ENCODE measurements at regions not wholly inside any gene's neighbourhood (a gene's known extent, or its start where the extent isn't known, plus 50 kb on each side); places are given as distances from the start of the nearest gene placed in this dataset.
"Not testable (repeated sequence)": the region's sequence is repeated elsewhere in the genome, so short reads cannot be mapped to it uniquely, and the experiment has no call there.

DNA sequence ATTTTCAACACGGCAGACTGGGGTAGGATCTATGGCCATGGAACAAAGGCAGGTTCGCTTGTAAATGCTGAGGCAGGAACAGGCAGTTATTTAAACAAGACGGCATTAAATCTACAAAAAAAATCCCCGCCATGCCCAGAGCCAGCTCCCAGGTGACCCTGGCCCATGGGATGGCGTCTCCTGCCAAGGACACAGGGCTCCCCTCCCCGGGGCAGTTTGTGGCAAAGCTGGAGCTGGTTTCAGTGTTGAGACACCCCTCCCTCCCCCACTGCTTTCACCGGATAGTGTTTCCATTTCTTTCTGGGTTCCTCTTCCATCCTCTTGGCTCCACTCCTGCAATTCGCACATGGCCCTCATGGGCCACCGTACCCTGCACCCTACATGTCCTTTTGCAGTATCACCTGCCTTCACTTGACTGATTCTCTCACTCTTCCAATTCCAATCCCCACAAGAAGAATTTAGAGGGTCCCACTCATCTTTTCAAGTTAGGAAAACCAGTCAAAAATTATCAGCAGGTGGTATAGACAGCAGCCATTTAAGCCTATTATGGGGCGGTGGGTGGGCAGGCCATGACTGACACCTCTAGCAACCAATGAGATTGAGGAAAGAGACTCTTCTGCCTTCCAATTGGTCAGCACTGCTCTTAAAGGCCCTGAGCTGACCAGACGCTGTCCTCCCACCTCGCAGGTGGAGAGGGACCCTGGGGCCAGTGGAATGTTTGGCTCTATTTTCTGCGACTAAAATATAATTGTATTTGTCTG, 52.0 kb downstream of the OLIG1 start:
- ATAC-seq = no peak

DNA sequence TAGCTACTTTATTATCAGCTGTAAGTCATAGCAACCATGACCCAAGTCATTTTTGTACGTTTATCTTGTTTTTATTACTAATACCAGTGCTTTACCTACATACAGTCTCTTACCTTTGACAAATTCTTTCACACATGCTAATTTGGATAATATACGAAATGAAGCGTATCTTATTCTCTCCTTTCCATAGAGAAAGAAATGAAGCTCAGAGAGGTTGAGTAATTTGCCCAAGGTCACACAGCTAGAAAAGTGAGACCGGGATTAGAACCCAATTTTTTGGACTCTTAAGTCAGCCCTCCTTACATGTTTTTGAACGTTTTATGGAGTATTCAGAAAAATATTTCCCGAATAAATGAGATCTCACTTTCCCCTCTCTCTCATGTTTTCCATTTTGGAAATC, 52.6 kb downstream of the OLIG1 start:
- ATAC-seq = no peak

DNA sequence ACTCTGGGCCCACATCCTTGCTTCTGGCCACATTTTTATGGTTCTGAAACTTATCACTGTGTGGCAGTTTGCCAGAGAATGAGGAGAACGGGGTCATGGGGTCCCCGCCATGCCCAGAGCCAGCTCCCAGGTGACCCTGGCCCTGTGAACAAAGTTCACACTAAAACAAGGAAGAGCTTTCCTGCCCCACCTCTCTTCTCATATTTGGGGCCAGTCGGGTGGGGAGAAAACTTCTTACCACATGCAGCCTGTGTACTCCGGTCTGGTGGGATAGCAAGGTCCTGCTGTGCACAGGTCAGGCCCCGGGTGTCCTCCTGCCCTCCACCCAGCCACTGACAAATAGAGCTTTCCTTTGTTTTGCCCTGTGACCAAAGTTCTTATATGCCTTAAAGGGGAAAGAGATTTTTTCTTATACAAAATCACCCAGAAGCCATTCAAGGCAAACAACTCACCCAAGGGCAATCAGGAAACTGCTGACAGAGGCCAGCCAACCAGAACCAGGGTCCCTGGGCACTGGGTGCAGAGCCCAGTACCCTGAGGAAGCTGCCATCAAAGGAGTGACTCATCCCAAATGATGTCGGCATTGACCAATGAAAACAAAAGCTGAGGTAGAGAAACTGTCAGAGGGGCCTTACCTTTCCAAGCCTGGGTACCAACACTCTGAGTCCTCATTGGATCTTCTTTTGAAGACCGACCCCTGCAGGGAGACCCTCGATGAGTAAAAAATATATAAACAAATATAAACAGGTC, 53.6 kb downstream of the OLIG1 start:
- ATAC-seq = no peak

- ATAC-seq = no peak
Observed at GRCh38 chr21:33124889-33125288, 54.9 kb downstream of the OLIG1 start.

GRCh38 chr21:33125680-33126375, 55.9 kb downstream of the OLIG1 start:
- ATAC-seq = no peak

DNA sequence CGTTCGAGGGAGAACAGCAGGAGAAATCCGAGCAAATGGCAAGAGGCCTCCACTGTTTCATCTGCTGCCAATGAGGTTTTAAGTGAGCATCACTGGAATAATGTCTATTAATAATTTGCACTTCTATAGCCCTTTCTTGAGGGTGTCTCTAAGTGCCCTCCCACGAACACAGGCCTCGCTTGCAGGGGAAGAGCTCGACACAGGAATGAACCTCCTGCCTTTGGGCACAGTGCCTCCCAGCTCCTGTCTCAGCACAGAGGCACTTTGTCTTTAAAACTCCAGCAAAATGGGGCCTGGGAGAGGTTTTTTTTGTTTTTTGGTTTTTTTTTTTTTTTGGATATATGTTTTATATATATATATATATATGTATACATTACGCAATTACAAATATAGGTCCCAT, 56.6 kb downstream of the OLIG1 start:
- ATAC-seq = no peak

DNA sequence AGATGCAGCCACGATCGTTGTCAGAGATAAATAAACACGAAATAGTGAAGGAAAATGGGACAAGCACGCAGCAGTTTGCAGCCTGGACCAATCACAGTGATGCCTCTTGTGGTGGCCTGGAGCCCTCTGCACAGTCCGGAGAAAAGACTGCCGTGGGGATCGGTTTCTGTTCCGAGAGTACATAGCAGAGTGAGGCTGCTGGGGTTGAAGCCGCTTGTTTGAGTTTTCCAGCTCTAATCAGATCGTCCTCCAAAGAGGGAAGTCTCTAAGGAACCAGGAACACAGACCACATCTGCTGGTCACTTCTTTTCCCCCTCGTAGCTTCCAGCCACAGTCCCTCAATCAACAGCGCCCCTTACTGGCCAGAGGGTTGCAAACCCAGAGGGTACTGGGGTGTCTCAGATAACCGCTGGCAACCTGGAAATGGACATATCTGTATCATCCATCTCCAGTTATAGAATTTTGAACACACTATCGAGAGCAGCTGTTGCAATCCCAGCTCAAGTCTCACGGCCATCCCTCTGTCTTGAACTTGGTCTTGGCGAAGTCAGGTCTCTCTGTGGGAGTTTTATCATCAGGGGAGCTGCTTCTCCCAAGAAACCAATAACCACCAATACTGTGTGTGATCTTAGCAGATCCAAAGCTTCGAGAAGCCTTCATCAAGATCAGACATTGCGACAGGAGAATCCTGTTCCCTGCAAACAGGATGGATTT, 57.4 kb downstream of the OLIG1 start:
- ATAC-seq = peak; percentile 43 to 51

GRCh38 chr21:33127868-33128242, 57.9 kb downstream of the OLIG1 start:
- no peak for ATAC-seq

- no peak for ATAC-seq
Observed at GRCh38 chr21:33128538-33128937, 58.6 kb downstream of the OLIG1 start.

GRCh38 chr21:33132054-33132453, 62.1 kb downstream of the OLIG1 start:
- ATAC-seq = no peak

DNA sequence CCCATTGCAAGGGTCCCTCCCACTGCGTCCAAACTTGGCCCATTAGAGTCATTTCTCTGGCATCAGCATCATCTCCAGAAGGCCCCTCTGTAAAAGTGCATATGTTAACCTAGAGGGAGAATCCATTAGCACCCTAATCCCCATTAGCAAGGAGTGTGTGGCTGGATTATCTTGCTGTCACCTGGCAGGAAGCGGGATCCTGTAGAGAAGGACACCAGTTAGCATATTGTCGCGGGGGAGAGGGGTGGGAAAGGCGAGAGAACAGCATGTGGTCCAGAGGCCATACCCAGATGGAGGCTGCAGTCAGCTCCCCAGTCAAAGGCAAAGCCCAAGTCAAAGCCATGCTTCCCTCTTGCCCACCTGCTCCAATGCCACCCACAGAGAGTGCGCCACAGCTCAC, 64.0 kb downstream of the OLIG1 start:
- ATAC-seq = no peak

DNA sequence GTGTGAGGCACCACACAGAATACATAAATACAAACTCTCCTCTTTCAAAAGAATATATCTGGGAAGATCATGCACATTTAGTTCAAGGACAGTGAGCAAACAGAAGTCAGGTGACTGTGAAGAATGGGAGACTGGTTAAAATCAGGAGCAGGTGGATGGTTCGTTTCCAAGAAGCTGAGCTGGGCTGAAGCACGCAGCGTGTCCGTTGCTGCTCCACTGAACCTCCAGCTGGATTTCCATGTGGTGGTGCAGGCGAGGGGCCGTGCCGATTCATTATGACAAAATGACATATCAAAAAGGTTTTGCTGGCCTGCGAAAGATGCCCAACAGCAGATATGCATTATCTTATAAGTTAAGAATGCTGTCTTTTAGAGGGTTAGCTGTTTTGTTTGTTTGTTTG, 66.0 kb downstream of the OLIG1 start:
- no peak for ATAC-seq

DNA sequence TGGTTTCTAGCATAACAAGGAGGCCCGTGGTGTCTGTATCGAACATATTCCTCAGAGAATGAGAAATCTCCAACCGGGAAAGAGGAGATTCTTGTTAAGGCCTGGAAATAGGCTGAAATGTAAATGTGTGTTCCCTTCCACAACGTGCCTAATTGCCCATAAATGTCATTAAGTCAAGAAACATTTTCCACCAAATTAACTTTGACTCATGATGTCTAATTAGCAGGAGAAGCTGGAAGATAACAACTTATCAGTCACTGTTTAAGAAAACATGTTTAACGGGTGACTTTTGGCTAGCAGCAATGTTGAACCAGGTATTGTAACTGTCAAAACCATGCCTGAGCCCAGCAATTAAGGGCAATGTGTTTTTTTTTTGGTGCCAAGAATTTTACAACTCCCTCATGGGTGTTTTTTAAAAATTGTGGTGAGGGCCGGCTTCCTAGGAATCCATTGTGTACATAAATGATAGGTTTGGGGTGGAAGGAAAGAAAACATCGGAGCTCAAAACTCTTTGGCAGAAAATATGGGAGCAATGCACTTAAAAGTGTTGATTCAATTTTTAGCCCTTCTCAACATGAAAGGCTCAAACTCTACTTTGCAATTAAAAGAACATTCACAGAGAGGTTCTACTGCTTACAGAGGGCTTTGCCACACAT, 67.0 kb downstream of the OLIG1 start:
- no peak for ATAC-seq

DNA sequence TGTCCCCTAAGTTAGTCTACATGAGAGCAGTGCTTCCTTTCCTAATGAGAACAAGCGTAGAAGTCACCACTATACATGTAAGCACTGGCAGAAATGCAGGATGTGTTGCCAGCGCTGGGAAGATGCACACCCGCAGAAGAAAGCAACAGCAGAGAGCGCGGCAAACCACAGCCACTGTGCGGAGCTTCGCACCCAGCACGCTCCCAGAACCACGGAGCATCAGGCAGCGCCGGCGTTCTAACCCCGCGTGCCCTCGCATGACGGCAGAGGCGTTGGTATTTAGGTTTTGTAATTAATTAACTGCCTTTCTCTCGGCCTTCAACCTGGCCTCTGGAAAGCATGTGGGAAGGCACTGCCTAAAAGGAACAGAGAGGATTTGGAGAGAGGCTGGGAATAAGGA, 69.1 kb downstream of the OLIG1 start:
- ATAC-seq = no peak

DNA sequence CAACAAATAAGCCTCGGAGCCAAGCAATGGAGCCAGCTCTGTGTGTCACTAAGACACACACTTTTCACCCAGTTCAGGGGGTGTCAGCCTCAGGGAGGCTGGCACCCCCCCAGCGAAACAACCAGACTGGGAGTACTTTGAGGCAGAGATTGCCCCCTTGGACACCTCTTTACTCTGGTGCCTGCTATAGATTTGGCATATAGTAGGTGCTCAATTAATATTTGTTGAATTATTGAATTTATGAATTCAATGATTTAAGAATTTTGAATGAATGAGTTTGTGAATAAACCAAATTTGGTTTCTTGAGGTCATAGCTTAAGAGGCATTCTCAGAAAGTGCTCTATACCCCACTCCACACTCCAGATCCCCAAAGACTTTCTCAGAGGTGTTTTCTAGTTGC, 70.3 kb downstream of the OLIG1 start:
- ATAC-seq = no peak

DNA sequence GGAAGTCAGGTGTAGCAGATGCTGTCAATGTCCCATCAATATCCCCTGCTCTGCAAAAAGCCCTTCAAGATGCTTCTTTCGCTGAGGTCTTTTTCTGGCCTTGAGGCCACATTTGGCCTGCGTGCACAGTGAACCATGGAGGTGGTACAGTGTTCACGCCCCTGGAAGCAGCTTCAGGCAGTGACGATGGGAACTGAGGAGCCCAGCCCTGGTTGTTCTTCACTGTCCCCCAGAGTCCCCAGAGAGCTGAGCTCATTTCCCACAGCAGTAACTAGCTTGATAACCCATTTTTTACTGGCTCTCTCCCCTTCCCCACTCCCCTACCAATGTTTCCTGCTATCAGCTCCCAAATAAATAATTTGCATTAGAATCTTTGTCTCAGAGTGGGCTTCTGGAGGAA, 76.5 kb downstream of the OLIG1 start:
- ATAC-seq = no peak

DNA sequence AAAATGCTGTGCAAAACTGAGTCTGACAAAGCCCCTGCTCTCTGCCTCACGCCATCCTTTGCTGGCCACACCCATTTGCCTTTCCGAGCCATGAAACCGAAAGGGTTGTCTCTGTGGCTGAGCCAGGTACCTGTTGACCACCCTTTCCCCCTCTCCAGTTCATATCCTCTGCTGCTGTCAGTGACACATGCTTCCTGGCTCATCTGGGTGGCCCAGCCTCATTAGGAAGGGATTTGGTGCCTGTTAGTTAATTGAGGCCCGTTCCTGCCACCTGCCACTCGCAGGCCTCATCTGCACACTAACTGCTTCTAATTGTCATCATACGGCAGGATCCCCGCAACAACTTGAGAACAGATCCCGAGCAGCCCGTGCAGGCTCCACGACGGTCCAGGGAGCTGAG, 79.2 kb downstream of the OLIG1 start:
- no peak for ATAC-seq

DNA sequence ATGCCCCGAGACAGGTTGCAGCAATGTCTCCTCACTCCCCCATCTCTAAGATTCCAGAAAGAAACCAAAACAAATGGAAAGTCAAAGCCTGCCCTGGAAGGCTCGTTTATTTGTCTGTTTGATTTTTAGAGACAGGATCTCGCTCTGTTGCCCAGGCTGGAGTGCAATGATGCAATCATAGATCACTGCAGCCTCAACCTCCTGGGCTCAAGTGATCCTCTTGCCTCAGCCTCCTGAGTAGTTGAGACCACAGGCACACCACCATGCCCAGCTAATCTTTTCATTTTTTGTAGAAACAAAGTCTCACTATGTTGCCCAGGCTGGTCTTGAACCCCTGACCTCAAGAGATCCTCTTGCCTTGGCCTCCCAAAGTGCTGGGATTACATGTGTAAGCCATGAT, 78.8 kb upstream of the IFNAR2 start:
- ATAC-seq = not testable (repeated sequence)

DNA sequence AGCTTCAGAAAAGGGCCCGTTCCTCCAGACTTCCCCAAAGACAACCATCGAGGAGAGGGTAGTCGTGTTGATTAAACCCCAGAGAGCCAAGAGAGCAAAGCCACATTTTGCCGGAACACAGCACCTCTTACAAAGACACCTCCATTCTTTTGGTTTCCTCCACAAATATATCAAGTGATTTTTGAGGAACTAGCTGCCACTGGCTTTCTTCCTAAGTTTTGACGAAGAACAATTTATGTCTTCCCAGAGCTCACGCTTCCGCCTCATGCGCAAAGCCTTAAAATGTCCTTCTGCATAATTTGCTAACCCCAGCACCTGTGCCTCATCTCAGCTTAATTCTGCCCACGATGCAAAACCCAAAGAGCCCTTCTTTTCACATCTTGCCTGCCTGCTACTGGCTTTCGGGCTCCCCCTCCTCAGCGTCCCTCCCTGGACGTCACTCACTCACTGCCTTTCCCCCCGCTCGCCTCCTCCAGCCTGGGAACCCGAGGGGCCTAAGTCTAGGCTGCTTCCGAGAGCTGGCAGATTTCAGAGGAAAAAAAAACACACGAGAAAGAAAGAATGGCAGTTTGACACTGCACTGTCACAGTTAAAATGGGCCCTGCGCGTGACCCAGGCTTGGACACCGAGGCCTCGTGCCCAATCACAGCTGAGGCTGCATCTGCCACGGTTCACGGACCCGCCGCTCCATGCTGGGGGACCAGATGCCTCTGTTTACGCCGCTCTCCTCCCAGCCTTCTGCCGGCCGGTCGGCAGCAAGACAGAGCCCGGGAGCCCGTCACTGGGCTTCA, 77.6 kb upstream of the IFNAR2 start:
- no peak for ATAC-seq

GRCh38 chr21:33152732-33153130, 77.0 kb upstream of the IFNAR2 start:
- ATAC-seq = no peak

DNA sequence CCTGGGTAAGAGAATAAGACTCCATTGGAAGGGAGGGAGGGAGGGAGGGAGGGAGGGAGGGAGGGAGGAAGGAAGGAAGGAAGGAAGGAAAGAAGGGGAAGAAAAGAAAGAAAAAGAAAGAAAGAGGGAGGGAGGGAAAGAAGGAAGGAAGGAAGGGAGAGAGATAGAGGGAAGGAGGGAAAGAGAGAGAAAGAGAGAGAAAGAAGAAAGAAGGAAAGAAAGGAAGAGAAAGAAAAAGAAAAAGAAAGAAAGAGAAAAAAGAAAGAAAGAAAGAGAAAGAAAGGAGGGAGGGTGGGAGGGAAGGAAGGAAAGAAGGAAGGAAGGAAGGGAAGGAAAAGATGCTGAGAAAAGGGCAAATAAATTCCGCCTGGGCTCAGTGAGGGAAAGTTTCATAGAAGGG, 74.7 kb upstream of the IFNAR2 start:
- no peak for ATAC-seq

GRCh38 chr21:33155422-33155821, 74.3 kb upstream of the IFNAR2 start:
- no peak for ATAC-seq
